HEK293 (cell line): ENCODE measurements at regions not wholly inside any gene's neighbourhood (a gene's known extent, or its start where the extent isn't known, plus 50 kb on each side); places are given as distances from the start of the nearest gene placed in this dataset.

Experiments
- CTCF ChIA-PET: fragments of 350-600 bp; formaldehyde crosslinking; extraction: SDS; loops from one replicate; lab custom pipeline; 2021; ENCODE audit warnings: antibody characterized with exemption; lab: Yijun Ruan, JAX
- POLR2A ChIA-PET: fragments of 300-600 bp; formaldehyde crosslinking; extraction: SDS; loops from one replicate; lab custom pipeline; 2020; ENCODE audit warnings: antibody characterized with exemption, inconsistent platforms; lab: Yijun Ruan, JAX
- H3K27ac ChIP-seq: fragments of 200-500 bp; sonication (Bioruptor generic); 2 replicates; pipeline ENCODE4 v1.5.1; 2014; ENCODE audit warnings: low read depth, low read length, control low read depth, inconsistent platforms; ENCODE audit errors: extremely low read depth
- H3K36me3 ChIP-seq, 2 experiments: fragments of 200-500 bp in 1 of 2; sonication (Bioruptor generic) in 1 of 2; 1 replicate in 1 of 2; 2 replicates in 1 of 2; pipeline ENCODE4 v1.5.1; 2014 to 2017; ENCODE audit warnings: inconsistent platforms in 2 of 2, low read length in 2 of 2; ENCODE audit not compliant: control insufficient read depth in 2 of 2, insufficient read depth in 1 of 2
- H3K4me1 ChIP-seq: fragments of 200-500 bp; sonication (Bioruptor generic); 2 replicates; pipeline ENCODE4 v1.5.1; 2014; ENCODE audit warnings: mild to moderate bottlenecking, low read length, inconsistent platforms; ENCODE audit not compliant: control insufficient read depth, insufficient read depth
- H3K4me3 ChIP-seq: 2 replicates; pipeline ENCODE4 v1.5.1; 2011; ENCODE audit warnings: low read depth, mild to moderate bottlenecking, control low read depth, low read length, moderate library complexity
- H3K9me3 ChIP-seq: fragments of 200-500 bp; sonication (Bioruptor generic); 2 replicates; pipeline ENCODE4 v1.5.1; 2014; ENCODE audit warnings: low read depth, low read length, inconsistent platforms; ENCODE audit not compliant: control insufficient read depth, insufficient read depth
- ATF2 ChIP-seq: fragments of 450-650 bp; formaldehyde crosslinking; IDR thresholded peaks from 2 replicates; pipeline ENCODE4 v1.5.1; 2016; ENCODE audit warnings: missing biosample characterization, missing genetic modification characterization, low read depth
- GLI2 ChIP-seq: fragments of 450-650 bp; formaldehyde crosslinking; IDR thresholded peaks from 2 replicates; pipeline ENCODE4; 2017; ENCODE audit warnings: missing biosample characterization, missing genetic modification characterization, low read depth, borderline replicate concordance
- GLIS1 ChIP-seq: fragments of 450-650 bp; formaldehyde crosslinking; IDR thresholded peaks from 2 replicates; pipeline ENCODE4 v1.5.1; 2016; ENCODE audit warnings: missing biosample characterization, missing genetic modification characterization
- HOXC10 ChIP-seq: sonication (generic); formaldehyde crosslinking; IDR thresholded peaks from 2 replicates; pipeline ENCODE4 v1.8.1; 2023; ENCODE audit warnings: mild to moderate bottlenecking, missing genetic modification reagents
- IKZF3 ChIP-seq: fragments of 450-650 bp; IDR thresholded peaks from 2 replicates; pipeline ENCODE4 v1.5.0; 2018; ENCODE audit warnings: missing biosample characterization, mild to moderate bottlenecking, missing genetic modification characterization, moderate library complexity
- PATZ1 ChIP-seq: fragments of 450-650 bp; formaldehyde crosslinking; IDR thresholded peaks from 2 replicates; pipeline ENCODE4 v1.5.1; 2016; ENCODE audit warnings: missing biosample characterization, missing genetic modification characterization
- PRDM6 ChIP-seq: fragments of 450-650 bp; formaldehyde crosslinking; IDR thresholded peaks from 2 replicates; pipeline ENCODE4 v1.5.1; 2017; ENCODE audit warnings: missing biosample characterization, missing genetic modification characterization
- REST ChIP-seq: fragments of 450-650 bp; formaldehyde crosslinking; IDR thresholded peaks from 2 replicates; pipeline ENCODE4 v1.5.1; 2016; ENCODE audit warnings: missing biosample characterization, missing genetic modification characterization
- SETDB1 ChIP-seq: IDR thresholded peaks from one replicate; pipeline ENCODE4 v1.6.1; 2017; ENCODE audit warnings: mild to moderate bottlenecking, low read length, moderate library complexity, mixed read lengths; ENCODE audit not compliant: insufficient read length
- ZBTB44 ChIP-seq: fragments of 450-650 bp; IDR thresholded peaks from 2 replicates; pipeline ENCODE4 v1.5.1; 2018; ENCODE audit warnings: missing biosample characterization, mild to moderate bottlenecking, missing genetic modification characterization
- ZBTB48 ChIP-seq: fragments of 450-650 bp; formaldehyde crosslinking; IDR thresholded peaks from 2 replicates; pipeline ENCODE4 v1.5.1; 2016; ENCODE audit warnings: missing biosample characterization, missing genetic modification characterization
- ZNF146 ChIP-seq: fragments of 450-650 bp; formaldehyde crosslinking; IDR thresholded peaks from 2 replicates; pipeline ENCODE4 v1.5.1; 2016; ENCODE audit warnings: missing biosample characterization, missing genetic modification characterization
- ZNF202 ChIP-seq: fragments of 450-650 bp; formaldehyde crosslinking; IDR thresholded peaks from 2 replicates; pipeline ENCODE4 v1.5.1; 2016; ENCODE audit warnings: missing biosample characterization, missing genetic modification characterization, borderline replicate concordance
- ZNF514 ChIP-seq: fragments of 450-650 bp; formaldehyde crosslinking; IDR thresholded peaks from 2 replicates; pipeline ENCODE4 v1.5.1; 2016; ENCODE audit warnings: missing biosample characterization, missing genetic modification characterization
- ZNF521 ChIP-seq: fragments of 450-650 bp; formaldehyde crosslinking; IDR thresholded peaks from 2 replicates; pipeline ENCODE4 v1.5.1; 2017; ENCODE audit warnings: missing biosample characterization, mild to moderate bottlenecking, missing genetic modification characterization
- ZNF548 ChIP-seq: fragments of 450-650 bp; formaldehyde crosslinking; IDR thresholded peaks from 2 replicates; pipeline ENCODE4 v1.5.1; 2016; ENCODE audit warnings: missing biosample characterization, missing genetic modification characterization
- ZNF580 ChIP-seq: fragments of 450-650 bp; formaldehyde crosslinking; IDR thresholded peaks from 2 replicates; pipeline ENCODE4 v1.5.1; 2016; ENCODE audit warnings: missing biosample characterization, missing genetic modification characterization
- ZNF623 ChIP-seq: fragments of 450-650 bp; formaldehyde crosslinking; IDR thresholded peaks from 2 replicates; pipeline ENCODE4 v1.5.1; 2016; ENCODE audit warnings: missing biosample characterization, missing genetic modification characterization
- ZNF624 ChIP-seq: fragments of 450-650 bp; formaldehyde crosslinking; IDR thresholded peaks from 2 replicates; pipeline ENCODE4 v1.5.1; 2017; ENCODE audit warnings: missing biosample characterization, missing genetic modification characterization
- ZNF654 ChIP-seq: fragments of 450-650 bp; formaldehyde crosslinking; IDR thresholded peaks from 2 replicates; pipeline ENCODE4 v1.5.1; 2016; ENCODE audit warnings: low read depth, missing biosample characterization, missing genetic modification characterization
- ZNF76 ChIP-seq: fragments of 450-650 bp; formaldehyde crosslinking; IDR thresholded peaks from 2 replicates; pipeline ENCODE4; 2016; ENCODE audit warnings: low read depth, missing biosample characterization, missing genetic modification characterization, borderline replicate concordance
- ZSCAN18 ChIP-seq: fragments of 450-650 bp; formaldehyde crosslinking; IDR thresholded peaks from 2 replicates; pipeline ENCODE4 v1.5.1; 2016; ENCODE audit warnings: missing biosample characterization, missing genetic modification characterization

- H3K36me3 ChIP-seq, result no peaks in the 10 kb centered on the region
- no peaks in the 10 kb centered on the region for H3K9me3 ChIP-seq
- POLR2A ChIA-PET, result no interaction called here
- no peaks in the 10 kb centered on the region for H3K4me1 ChIP-seq
- CTCF ChIA-PET, result interaction anchor here (0.5 kb wide), 1 partner anchor 1156 kb away, joined by 4 read pairs; no protein-coding TSS in a partner anchor
- H3K27ac ChIP-seq, result no peak overlapping the region
- no peak for TF ChIP-seq ZNF521 (tag by site-specific recombination)
- no peak for TF ChIP-seq ZNF654 (tag by site-specific recombination)
- TF ChIP-seq REST (tag by site-specific recombination), result no peak
- TF ChIP-seq ZNF76 (tag by site-specific recombination), result no peak
- no peak for TF ChIP-seq ZNF202 (tag by site-specific recombination)
- no peak for TF ChIP-seq ZNF580 (tag by site-specific recombination)
- no peak for TF ChIP-seq SETDB1
- no peak for TF ChIP-seq ZBTB44 (tag by site-specific recombination)
- TF ChIP-seq GLI2, result no peak
- TF ChIP-seq PATZ1 (tag by site-specific recombination), result no peak
- no peak for TF ChIP-seq ZNF624 (tag by site-specific recombination)
- no peak for TF ChIP-seq ZBTB48 (tag by site-specific recombination)
- TF ChIP-seq ZSCAN18 (tag by site-specific recombination), result no peak
- no peak for TF ChIP-seq IKZF3 (tag by site-specific recombination)
- no peak for TF ChIP-seq HOXC10 (CRISPR knock-in tag)
- H3K4me3 ChIP-seq, result no peak overlapping the region
Observed at GRCh38 chr2:123656590-123656989, 368.5 kb upstream of the CNTNAP5 start.

GRCh38 chr2:123659120-123659519, 366.0 kb upstream of the CNTNAP5 start:
- H3K36me3 ChIP-seq, result no peaks in the 10 kb centered on the region
- CTCF ChIA-PET, result no interaction called here
- POLR2A ChIA-PET, result no interaction called here
- no peak overlapping the region for H3K27ac ChIP-seq
- no peaks in the 10 kb centered on the region for H3K9me3 ChIP-seq
- H3K4me3 ChIP-seq, result no peak overlapping the region
- H3K4me1 ChIP-seq, result no peaks in the 10 kb centered on the region
- TF ChIP-seq SETDB1 (no peak), ZNF514 (tag by site-specific recombination) (no peak), ATF2 (no peak), ZNF623 (tag by site-specific recombination) (no peak), GLIS1 (tag by site-specific recombination) (no peak), ZNF548 (no peak), ZNF146 (tag by site-specific recombination) (no peak), PRDM6 (tag by site-specific recombination) (no peak)
